H1 (cell line): ENCODE measurements at regions not wholly inside any gene's neighbourhood (a gene's known extent, or its start where the extent isn't known, plus 50 kb on each side); places are given as distances from the start of the nearest gene placed in this dataset.

Experiments used
- CTCF ChIA-PET: fragments of 300-600 bp; sonication (Branson Sonifier 250); formaldehyde crosslinking; loops from one replicate; lab custom pipeline; 2021; ENCODE audit not compliant: partially characterized antibody; lab: Charles Lee
- POLR2A ChIA-PET: fragments of 300-600 bp; sonication (Branson Sonifier 250); formaldehyde crosslinking; loops from one replicate; lab custom pipeline; 2021; ENCODE audit warnings: inconsistent platforms; ENCODE audit not compliant: partially characterized antibody; lab: Charles Lee
- DNase-seq, 2 experiments: peaks; one replicate each; pipeline versions ENCODE4 v3.0.0 to v3.0.0-alpha.2; 2010 to 2022; ENCODE audit warnings: low spot score in 2 of 2, low read depth in 1 of 2, mixed read lengths in 1 of 2
- FAIRE-seq: peaks from 2 replicates; lab custom pipeline; 2011; peaks lifted over from hg19 to GRCh38; lab: Jason Lieb, UNC
- H2AFZ ChIP-seq: 2 replicates; pipeline ENCODE4 v1.8.1; 2012; ENCODE audit warnings: low read length, inconsistent platforms
- H2AK5ac ChIP-seq: 2 replicates; pipeline ENCODE4 v1.6.1; 2013; ENCODE audit warnings: low read depth, low read length
- H2BK120ac ChIP-seq: replicated peaks from 2 replicates; pipeline ENCODE3; 2013; ENCODE audit warnings: low read depth, low read length, inconsistent platforms
- H2BK12ac ChIP-seq: 2 replicates; pipeline ENCODE4 v1.6.1; 2013; ENCODE audit warnings: low read depth, low read length
- H2BK15ac ChIP-seq: 2 replicates; pipeline ENCODE4 v1.6.1; 2013; ENCODE audit warnings: low read length
- H2BK20ac ChIP-seq: 2 replicates; pipeline ENCODE4 v1.6.1; 2013; ENCODE audit warnings: low read length
- H2BK5ac ChIP-seq: 2 replicates; pipeline ENCODE4 v1.6.1; 2013; ENCODE audit warnings: low read depth, low read length
- H3K14ac ChIP-seq: 2 replicates; pipeline ENCODE4 v1.6.1; 2013; ENCODE audit warnings: inconsistent platforms; ENCODE audit not compliant: insufficient read length
- H3K18ac ChIP-seq: 2 replicates; pipeline ENCODE4 v1.6.1; 2013; ENCODE audit warnings: low read length; ENCODE audit errors: extremely low read depth
- H3K23ac ChIP-seq: 2 replicates; pipeline ENCODE4 v1.6.1; 2013; ENCODE audit warnings: inconsistent platforms; ENCODE audit not compliant: insufficient read length
- H3K23me2 ChIP-seq: 2 replicates; pipeline ENCODE4 v1.6.1; 2013; ENCODE audit warnings: low read depth, low read length
- H3K27ac ChIP-seq: 2 replicates; pipeline ENCODE4 v1.6.1; 2011; ENCODE audit warnings: low read depth, low read length, inconsistent platforms
- H3K27me3 ChIP-seq, 4 experiments: replicated peaks in 1 of 4; 1 replicate in 1 of 4; 2 replicates in 3 of 4; pipeline versions ENCODE4 v1.6.1 to v1.8.1; 2011 to 2013; ENCODE audit warnings: low read length in 3 of 4, mild to moderate bottlenecking in 3 of 4, inconsistent platforms in 2 of 4, mixed read lengths in 2 of 4, moderate library complexity in 1 of 4; ENCODE audit not compliant: control insufficient read depth in 3 of 4, insufficient read depth in 3 of 4; ENCODE audit errors: extremely low read depth in 1 of 4
- H3K36me3 ChIP-seq, 4 experiments: 2 replicates each; pipeline versions ENCODE4 v1.6.1 to v1.8.1; 2011 to 2013; ENCODE audit warnings: mild to moderate bottlenecking in 4 of 4, low read length in 3 of 4, moderate library complexity in 2 of 4, control low read depth in 1 of 4, inconsistent platforms in 1 of 4; ENCODE audit not compliant: insufficient read depth in 4 of 4, control insufficient read depth in 2 of 4
- H3K4ac ChIP-seq: replicated peaks from 2 replicates; pipeline ENCODE3; 2013; ENCODE audit warnings: low read length, low read depth, mixed read lengths, inconsistent platforms; ENCODE audit not compliant: insufficient read length
- H3K4me1 ChIP-seq, 4 experiments: replicated peaks in 1 of 4; 1 replicate in 1 of 4; 2 replicates in 3 of 4; pipeline versions ENCODE4 v1.6.1 to v1.8.1; 2011 to 2013; ENCODE audit warnings: low read length in 3 of 4, inconsistent platforms in 2 of 4, mixed read lengths in 1 of 4; ENCODE audit not compliant: insufficient read depth in 4 of 4, control insufficient read depth in 3 of 4
- H3K4me2 ChIP-seq, 2 experiments: 2 replicates each; pipeline versions ENCODE4 v1.6.1 to v1.8.1; 2011 to 2013; ENCODE audit warnings: low read depth in 2 of 2, low read length in 2 of 2, control low read depth in 1 of 2, inconsistent platforms in 1 of 2, mild to moderate bottlenecking in 1 of 2; ENCODE audit not compliant: insufficient read depth in 1 of 2
- H3K4me3 ChIP-seq, 4 experiments: fragments of 200-600, 300-600 bp in 1 of 4; sonication (generic), shearing (Covaris generic), sonication (Bioruptor Twin) in 1 of 4; 2 replicates each; pipeline versions ENCODE4 v1.5.1 to v1.8.1; 2011 to 2016; ENCODE audit warnings: low read length in 4 of 4, low read depth in 3 of 4, control low read depth in 2 of 4, inconsistent platforms in 2 of 4, mild to moderate bottlenecking in 2 of 4, mixed read lengths in 1 of 4, moderate library complexity in 1 of 4; ENCODE audit not compliant: insufficient read depth in 2 of 4; ENCODE audit errors: extremely low read depth in 1 of 4
- H3K56ac ChIP-seq: replicated peaks from 2 replicates; pipeline ENCODE3; 2013; ENCODE audit warnings: low read depth, mild to moderate bottlenecking, mixed read lengths, low read length, inconsistent platforms; ENCODE audit not compliant: insufficient read length
- H3K79me1 ChIP-seq: 2 replicates; pipeline ENCODE4 v1.6.1; 2013; ENCODE audit warnings: low read depth, low read length, control low read depth
- H3K79me2 ChIP-seq, 2 experiments: 2 replicates each; pipeline versions ENCODE4 v1.6.1 to v1.8.1; 2012 to 2013; ENCODE audit warnings: low read length in 2 of 2, mild to moderate bottlenecking in 2 of 2, inconsistent platforms in 1 of 2; ENCODE audit not compliant: insufficient read depth in 2 of 2, control insufficient read depth in 1 of 2
- H3K9ac ChIP-seq, 4 experiments: replicated peaks in 1 of 4; 1 replicate in 1 of 4; 2 replicates in 3 of 4; pipeline versions ENCODE4 v1.6.1 to v1.8.1; 2011 to 2013; ENCODE audit warnings: low read depth in 3 of 4, low read length in 3 of 4, control low read depth in 2 of 4, mild to moderate bottlenecking in 2 of 4, moderate library complexity in 2 of 4, inconsistent platforms in 1 of 4; ENCODE audit errors: extremely low read depth in 1 of 4
- H3K9me3 ChIP-seq, 2 experiments: 2 replicates each; pipeline versions ENCODE4 v1.6.1 to v1.8.1; 2012 to 2013; ENCODE audit warnings: mild to moderate bottlenecking in 2 of 2, moderate library complexity in 2 of 2, control low read depth in 1 of 2, inconsistent platforms in 1 of 2, low read depth in 1 of 2, low read length in 1 of 2, mixed read lengths in 1 of 2; ENCODE audit not compliant: insufficient read depth in 2 of 2
- H4K20me1 ChIP-seq, 2 experiments: replicated peaks in 1 of 2; 2 replicates each; pipeline versions ENCODE3 to v1.8.1; 2011 to 2013; ENCODE audit warnings: inconsistent platforms in 2 of 2, low read length in 2 of 2, mild to moderate bottlenecking in 1 of 2; ENCODE audit not compliant: insufficient read depth in 2 of 2, control insufficient read depth in 1 of 2
- H4K5ac ChIP-seq: 2 replicates; pipeline ENCODE4 v1.6.1; 2013; ENCODE audit warnings: low read length, low read depth, mixed read lengths, inconsistent platforms; ENCODE audit not compliant: insufficient read length
- H4K8ac ChIP-seq: 2 replicates; pipeline ENCODE4 v1.8.0; 2013; ENCODE audit warnings: mild to moderate bottlenecking, moderate library complexity, low read length, inconsistent platforms; ENCODE audit not compliant: insufficient read depth; ENCODE audit errors: extremely low read depth
- H4K91ac ChIP-seq: replicated peaks from 2 replicates; pipeline ENCODE3; 2013; ENCODE audit warnings: low read length, mixed read lengths, inconsistent platforms; ENCODE audit not compliant: insufficient read length
- WGBS, 2 experiments: shearing (Covaris generic) in 1 of 2; methylation state at CpG; one replicate each; pipeline versions ENCODE4 v1.1.6 to v1.1.7; 2013 to 2015; ENCODE audit warnings: low lambda C conversion rate in 2 of 2, mixed read lengths in 2 of 2, inconsistent platforms in 1 of 2, low coverage in 1 of 2, missing lambda C conversion rate in 1 of 2; ENCODE audit not compliant: insufficient replicate concordance in 2 of 2, insufficient coverage in 1 of 2, insufficient read length in 1 of 2; ENCODE audit errors: extremely low coverage in 1 of 2, missing lambda C conversion rate in 1 of 2; 5-methylcytosine and 5-hydroxymethylcytosine counted together

GRCh38 chr13:59409634-59410200, 754.0 kb downstream of the DIAPH3 start:
- peak in 1 of 2 experiments; percentile 49 for DNase-seq
- CTCF ChIA-PET: interaction anchor here (0.7 to 2.1 kb wide), 6 partner anchors 11 to 913 kb away, joined by 3 to 15 read pairs (median 6); no protein-coding TSS in a partner anchor
- Histone ChIP-seq H3K79me1 (no peaks in the 10 kb centered on the region), H3K27ac (peak overlapping the region; percentile 78), H3K36me3 (peaks cover 0 to 10% (median 2%) of the 10 kb centered on the region in 4 experiments; a peak in 2 of 8 replicates), H3K14ac (no peak overlapping the region), H3K4me2 (peak overlapping the region; percentile 33 to 61), H4K5ac (peak overlapping the region; percentile 84), H3K4ac (no peak overlapping the region), H3K9me3 (peaks cover 15 to 17% of the 10 kb centered on the region in 2 experiments; a peak in 3 of 4 replicates), H3K27me3 (no peaks in the 10 kb centered on the region; a peak in 2 of 7 replicates), H3K56ac (no peak overlapping the region), H3K79me2 (no peaks in the 10 kb centered on the region), H3K23me2 (no peaks in the 10 kb centered on the region), H3K4me1 (peaks cover 0 to 23% (median 16%) of the 10 kb centered on the region in 4 experiments; a peak in 5 of 7 replicates), H4K8ac (no peak overlapping the region), H4K20me1 (no peaks in the 10 kb centered on the region), H2BK20ac (peak overlapping the region; percentile 97), H3K23ac (no peak overlapping the region), H3K18ac (peak overlapping the region; percentile 88; the same call in 1 of the 2 replicates), H3K4me3 (peak overlapping the region in 1 of 4 experiments; percentile 32; a peak in 1 of 8 replicates), H4K91ac (peak overlapping the region; percentile 98), H2AFZ (no peak overlapping the region), H2BK120ac (peak overlapping the region; percentile 94), H3K9ac (no peak overlapping the region), H2BK12ac (peak overlapping the region; percentile 77; the same call in 1 of the 2 replicates), H2BK5ac (peak overlapping the region; percentile 63; the same call in 1 of the 2 replicates), H2BK15ac (no peak overlapping the region), H2AK5ac (0 out of 2 replicates have a peak overlapping the region, but pooled peaks have one; percentile 88)
- FAIRE-seq: peak; percentile 99
- WGBS, 2 experiments: 11% methylated on average over 8 of the region's 8 CpGs; no CpG with 5 or more reads in 1 of the 2 experiments
- POLR2A ChIA-PET: no interaction called here
